Right lobe of liver (tissue), 6 donors: ENCODE measurements at regions not wholly inside any gene's neighbourhood (a gene's known extent, or its start where the extent isn't known, plus 50 kb on each side); places are given as distances from the start of the nearest gene placed in this dataset.
A peak's percentile ranks its signal among the peaks of the same experiment; 100 is the strongest.

Experiments used
- ATAC-seq, 4 donors: fragments of 200-7000 bp; cut with Tn5 transposase; one replicate each; pipeline ENCODE4 v1.9.1; 2020; ENCODE audit warnings: mild to moderate bottlenecking in 4 of 4, moderate library complexity in 4 of 4
- DNase-seq, 3 donors: peaks; one replicate each; pipeline ENCODE4 v3.0.0-alpha.2; 2020
- H3K27ac ChIP-seq, 3 donors: fragments of 200-600 bp; one replicate each; pipeline ENCODE4 v1.8.0; 2022
- H3K27me3 ChIP-seq, 2 donors: fragments of 200-600 bp; one replicate each; pipeline ENCODE4 v1.8.0; 2022
- H3K36me3 ChIP-seq, 4 donors: fragments of 200-600 bp; sonication (generic) in 1 of 4; one replicate each; pipeline versions ENCODE4 v1.5.1 to v1.8.0; 2017 to 2022; ENCODE audit warnings: control low read depth in 1 of 4
- H3K4me1 ChIP-seq, 4 donors: fragments of 200-600 bp; sonication (generic) in 1 of 4; one replicate each; pipeline versions ENCODE4 v1.5.1 to v1.8.0; 2017 to 2022; ENCODE audit warnings: control low read depth in 1 of 4
- H3K4me3 ChIP-seq, 3 donors: fragments of 200-600 bp; one replicate each; pipeline ENCODE4 v1.8.0; 2022
- H3K9me3 ChIP-seq, 4 donors: fragments of 200-600 bp; sonication (generic) in 1 of 4; one replicate each; pipeline versions ENCODE4 v1.5.1 to v1.8.0; 2017 to 2022; ENCODE audit warnings: control low read depth in 1 of 4
- CTCF ChIP-seq, 4 donors: fragments of 200-600 bp in 3 of 4; fragments of 450-650 bp in 1 of 4; IDR thresholded peaks; one replicate each; pipeline versions ENCODE4 v1.5.1 to v1.8.0; 2016 to 2022; ENCODE audit warnings: antibody characterized with exemption in 4 of 4, mild to moderate bottlenecking in 2 of 4
- POLR2A ChIP-seq: fragments of 450-650 bp; IDR thresholded peaks from one replicate; pipeline ENCODE4 v1.6.1; 2017; ENCODE audit warnings: antibody characterized with exemption, mild to moderate bottlenecking
- WGBS: methylation state at CpG from one replicate; pipeline ENCODE4 v1.1.6; 2018; ENCODE audit warnings: low coverage, low lambda C conversion rate; ENCODE audit not compliant: insufficient coverage; ENCODE audit errors: missing lambda C conversion rate; 5-methylcytosine and 5-hydroxymethylcytosine counted together
- intact Hi-C, 2 donors: fragments of 100-400 bp; cut with DNase I; formaldehyde crosslinking; loops; one replicate each; pipeline versions ENCODE4 v1.11.2 to v1.14.1; 2022
- donor health status: DM: no; HTN: yes; CAD: no.
- donor health status: DM: no; HTN: no; CAD: no.
- donor health status: DM: no; HTN: no; CAD: no.
- donor health status: DM: no; HTN: yes; CAD: no.
- donor health status: DM: no; HTN: yes; CAD: no.

- DNase-seq (no peak), ATAC-seq (no peak)
- intact Hi-C loops = no loop called here
- H3K4me1 ChIP-seq = no peaks in the 10 kb centered on the region
- H3K36me3 ChIP-seq = no peaks in the 10 kb centered on the region
- no peaks in the 10 kb centered on the region for H3K9me3 ChIP-seq
- TF ChIP-seq CTCF (IDR thresholded peaks at IDR 0.05) = no peak
- TF ChIP-seq POLR2A = no peak
- WGBS = 31% methylated on average over 2 of the region's 4 CpGs
- no peak overlapping the region for H3K4me3 ChIP-seq
- no peak overlapping the region for H3K27ac ChIP-seq
- H3K27me3 ChIP-seq = no peaks in the 10 kb centered on the region
Observed at GRCh38 chr1:22385537-22385936, 66.1 kb upstream of the ZBTB40 start.

- no peak for TF ChIP-seq CTCF (IDR thresholded peaks at IDR 0.05)
- no peak for TF ChIP-seq POLR2A
- H3K27me3 ChIP-seq = no peaks in the 10 kb centered on the region
- DNase-seq = no peak
- H3K27ac ChIP-seq = no peak overlapping the region
- H3K36me3 ChIP-seq = no peaks in the 10 kb centered on the region
- WGBS = 73% methylated on average over 3 of the region's 3 CpGs
- no peak overlapping the region for H3K4me3 ChIP-seq
- intact Hi-C loops = no loop called here
- ATAC-seq = no peak
- no peaks in the 10 kb centered on the region for H3K9me3 ChIP-seq
- no peaks in the 10 kb centered on the region for H3K4me1 ChIP-seq
Observed at GRCh38 chr1:22386774-22387173, 64.9 kb upstream of the ZBTB40 start.

- no peaks in the 10 kb centered on the region for H3K9me3 ChIP-seq
- DNase-seq (no peak), ATAC-seq (peak in 1 of 4 donors; percentile 39)
- no peaks in the 10 kb centered on the region for H3K27me3 ChIP-seq
- TF ChIP-seq POLR2A (no peak), CTCF (IDR thresholded peaks at IDR 0.05) (no peak)
- intact Hi-C loops = no loop called here
- H3K4me3 ChIP-seq = no peak overlapping the region
- no peaks in the 10 kb centered on the region for H3K36me3 ChIP-seq
- H3K27ac ChIP-seq = no peak overlapping the region
- WGBS = 43% methylated on average over 13 of the region's 13 CpGs
- no peaks in the 10 kb centered on the region for H3K4me1 ChIP-seq
Observed at GRCh38 chr1:22387919-22388580, 63.6 kb upstream of the ZBTB40 start.

- H3K4me1 ChIP-seq = no peaks in the 10 kb centered on the region
- ATAC-seq = no peak
- DNase-seq = no peak
- no peak overlapping the region for H3K27ac ChIP-seq
- intact Hi-C loops = no loop called here
- H3K36me3 ChIP-seq = no peaks in the 10 kb centered on the region
- no peaks in the 10 kb centered on the region for H3K27me3 ChIP-seq
- 68% methylated on average over 12 of the region's 19 CpGs for WGBS
- H3K4me3 ChIP-seq = no peak overlapping the region
- TF ChIP-seq CTCF (IDR thresholded peaks at IDR 0.05) = no peak
- TF ChIP-seq POLR2A = no peak
- no peaks in the 10 kb centered on the region for H3K9me3 ChIP-seq
Observed at GRCh38 chr1:22388671-22389450, 62.8 kb upstream of the ZBTB40 start.
